ENCODE measurements at regions not wholly inside any gene's neighbourhood (a gene's known extent, or its start where the extent isn't known, plus 50 kb on each side); places are given as distances from the start of the nearest gene placed in this dataset.

GRCh38 chr9:105967797-105968196 is 273.5 kb downstream of the TMEM38B start:
- H3K4me1 ChIP-seq: no peaks in the 10 kb centered on the region
- H3K36me3 ChIP-seq: no peaks in the 10 kb centered on the region
- no peaks in the 10 kb centered on the region for H3K27me3 ChIP-seq
- no peak overlapping the region for H3K27ac ChIP-seq
- no peak for TF ChIP-seq POLR2A (IDR thresholded peaks at IDR 0.05)
- TF ChIP-seq CTCF (IDR thresholded peaks at IDR 0.05): no peak
- no peak for DNase-seq
- H3K9me3 ChIP-seq: no peaks in the 10 kb centered on the region
- H3K4me3 ChIP-seq: no peak overlapping the region
- intact Hi-C loops (cut with DNase I; ENCODE audit: low total_unique reads): no loop called here

- intact Hi-C loops (cut with DNase I; ENCODE audit: low total_unique reads): no loop called here
- Histone ChIP-seq H3K27ac (no peak overlapping the region), H3K36me3 (no peaks in the 10 kb centered on the region), H3K4me1 (no peaks in the 10 kb centered on the region), H3K9me3 (no peaks in the 10 kb centered on the region), H3K27me3 (no peaks in the 10 kb centered on the region), H3K4me3 (no peak overlapping the region)
- DNase-seq: no peak
- no peak for TF ChIP-seq POLR2A (IDR thresholded peaks at IDR 0.05)
- TF ChIP-seq CTCF (IDR thresholded peaks at IDR 0.05): no peak
Measured at GRCh38 chr9:105968811-105969466, 274.6 kb downstream of the TMEM38B start.

GRCh38 chr9:105969636-105970035 is 275.3 kb downstream of the TMEM38B start:
- Histone ChIP-seq H3K4me1 (no peaks in the 10 kb centered on the region), H3K27ac (no peak overlapping the region), H3K4me3 (no peak overlapping the region), H3K27me3 (no peaks in the 10 kb centered on the region), H3K9me3 (no peaks in the 10 kb centered on the region), H3K36me3 (no peaks in the 10 kb centered on the region)
- TF ChIP-seq CTCF (IDR thresholded peaks at IDR 0.05) (no peak), POLR2A (IDR thresholded peaks at IDR 0.05) (no peak)
- no peak for DNase-seq
- intact Hi-C loops (cut with DNase I; ENCODE audit: low total_unique reads): no loop called here

GRCh38 chr9:105971986-105972385 is 277.6 kb downstream of the TMEM38B start:
- H3K36me3 ChIP-seq: no peaks in the 10 kb centered on the region
- H3K4me3 ChIP-seq: no peak overlapping the region
- H3K4me1 ChIP-seq: no peaks in the 10 kb centered on the region
- no peak for DNase-seq
- intact Hi-C loops (cut with DNase I; ENCODE audit: low total_unique reads): no loop called here
- H3K27ac ChIP-seq: no peak overlapping the region
- no peaks in the 10 kb centered on the region for H3K9me3 ChIP-seq
- TF ChIP-seq POLR2A (IDR thresholded peaks at IDR 0.05) (no peak), CTCF (IDR thresholded peaks at IDR 0.05) (no peak)
- H3K27me3 ChIP-seq: no peaks in the 10 kb centered on the region

GRCh38 chr9:105972466-105973204 is 278.3 kb downstream of the TMEM38B start:
- H3K27ac ChIP-seq: no peak overlapping the region
- no peaks in the 10 kb centered on the region for H3K4me1 ChIP-seq
- TF ChIP-seq POLR2A (IDR thresholded peaks at IDR 0.05) (no peak), CTCF (IDR thresholded peaks at IDR 0.05) (no peak)
- H3K4me3 ChIP-seq: no peak overlapping the region
- no peaks in the 10 kb centered on the region for H3K9me3 ChIP-seq
- intact Hi-C loops (cut with DNase I; ENCODE audit: low total_unique reads): no loop called here
- H3K36me3 ChIP-seq: no peaks in the 10 kb centered on the region
- DNase-seq: no peak
- H3K27me3 ChIP-seq: no peaks in the 10 kb centered on the region

All from uterus (tissue), 3 donors.